ENCODE measurements at regions not wholly inside any gene's neighbourhood (a gene's known extent, or its start where the extent isn't known, plus 50 kb on each side); places are given as distances from the start of the nearest gene placed in this dataset.

GRCh38 chr1:229867726-229868125 lies 199.3 kb upstream of the GALNT2 start:
- Histone ChIP-seq H3K79me2 (ENCODE audit: insufficient read depth) (no peaks in the 10 kb centered on the region), H3K27me3 (replicated peaks; ENCODE audit: insufficient read depth) (no peaks in the 10 kb centered on the region), H2AFZ (no peak overlapping the region), H3K4me3 (no peak overlapping the region), H3K9me3 (ENCODE audit: low read depth) (no peaks in the 10 kb centered on the region), H3F3A (ENCODE audit: insufficient read depth) (no peaks in the 10 kb centered on the region), H3K9ac (no peak overlapping the region), H3K9me2 (ENCODE audit: insufficient read depth) (no peaks in the 10 kb centered on the region), H3K36me3 (ENCODE audit: low read depth) (no peaks in the 10 kb centered on the region), H4K20me1 (ENCODE audit: insufficient read depth) (no peaks in the 10 kb centered on the region), H3K4me1 (ENCODE audit: insufficient read depth) (no peaks in the 10 kb centered on the region), H3K27ac (no peak overlapping the region), H3K4me2 (ENCODE audit: unreplicated experiment) (no peak overlapping the region)
- no peak for DNase-seq
- in situ Hi-C loops (cut with MboI) = no loop called here
- TF ChIP-seq EZH2 (IDR thresholded peaks at IDR 0.05; ENCODE audit: insufficient read depth, poor library complexity, severe bottlenecking) (no peak), EZH2phosphoT487 (IDR thresholded peaks at IDR 0.05; ENCODE audit: insufficient read depth, low read depth) (no peak)
- 59 to 64% methylated on average over 3 of the region's 3 CpGs for WGBS, 2 experiments (ENCODE audit: low coverage in 1 of 2, low lambda C conversion rate in 2 of 2, missing lambda C conversion rate in 2 of 2)

DNA sequence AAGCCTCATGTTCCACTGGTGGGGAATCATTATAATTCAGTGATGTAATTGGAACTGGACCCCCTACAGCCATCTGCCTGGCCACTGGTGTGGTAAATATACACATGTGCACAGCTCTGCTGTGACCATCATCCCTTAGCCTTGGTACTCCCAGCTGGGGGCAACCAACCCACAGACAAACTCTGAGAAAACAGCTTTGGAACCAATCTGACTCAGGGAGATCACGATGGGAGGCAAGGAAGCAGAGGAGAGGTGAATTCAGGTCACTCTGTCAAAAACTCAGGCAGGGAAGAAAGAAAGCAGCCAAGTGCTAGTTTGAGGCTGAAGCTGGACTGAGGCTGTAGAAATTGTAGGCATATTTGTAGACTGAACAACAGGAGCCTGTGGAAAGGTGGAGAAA lies 197.8 kb upstream of the GALNT2 start:
- Histone ChIP-seq H3K9ac (no peak overlapping the region), H2AFZ (no peak overlapping the region), H3K4me1 (ENCODE audit: insufficient read depth) (no peaks in the 10 kb centered on the region), H3K27ac (no peak overlapping the region), H4K20me1 (ENCODE audit: insufficient read depth) (no peaks in the 10 kb centered on the region), H3K27me3 (replicated peaks; ENCODE audit: insufficient read depth) (no peaks in the 10 kb centered on the region), H3K9me3 (ENCODE audit: low read depth) (no peaks in the 10 kb centered on the region), H3K9me2 (ENCODE audit: insufficient read depth) (no peaks in the 10 kb centered on the region), H3F3A (ENCODE audit: insufficient read depth) (no peaks in the 10 kb centered on the region), H3K36me3 (ENCODE audit: low read depth) (no peaks in the 10 kb centered on the region), H3K79me2 (ENCODE audit: insufficient read depth) (no peaks in the 10 kb centered on the region), H3K4me2 (ENCODE audit: unreplicated experiment) (no peak overlapping the region), H3K4me3 (no peak overlapping the region)
- 4 to 10% methylated on average over 1 of the region's 1 CpG for WGBS, 2 experiments (ENCODE audit: low coverage in 1 of 2, low lambda C conversion rate in 2 of 2, missing lambda C conversion rate in 2 of 2)
- in situ Hi-C loops (cut with MboI) = no loop called here
- no peak for DNase-seq
- TF ChIP-seq EZH2phosphoT487 (IDR thresholded peaks at IDR 0.05; ENCODE audit: insufficient read depth, low read depth) (no peak), EZH2 (IDR thresholded peaks at IDR 0.05; ENCODE audit: insufficient read depth, poor library complexity, severe bottlenecking) (no peak)

- no peak overlapping the region for H2AFZ ChIP-seq
- no peaks in the 10 kb centered on the region for H3K27me3 ChIP-seq (replicated peaks; ENCODE audit: insufficient read depth)
- no peak overlapping the region for H3K9ac ChIP-seq
- no peak for TF ChIP-seq EZH2phosphoT487 (IDR thresholded peaks at IDR 0.05; ENCODE audit: insufficient read depth, low read depth)
- no peak for TF ChIP-seq EZH2 (IDR thresholded peaks at IDR 0.05; ENCODE audit: insufficient read depth, poor library complexity, severe bottlenecking)
- in situ Hi-C loops (cut with MboI) = no loop called here
- no peaks in the 10 kb centered on the region for H3K9me3 ChIP-seq (ENCODE audit: low read depth)
- DNase-seq = no peak
- H3K4me1 ChIP-seq (ENCODE audit: insufficient read depth) = no peaks in the 10 kb centered on the region
- no peaks in the 10 kb centered on the region for H4K20me1 ChIP-seq (ENCODE audit: insufficient read depth)
- WGBS, 2 experiments (ENCODE audit: low coverage in 1 of 2, low lambda C conversion rate in 2 of 2, missing lambda C conversion rate in 2 of 2) = 7 to 12% methylated on average over 4 of the region's 4 CpGs
- no peaks in the 10 kb centered on the region for H3K9me2 ChIP-seq (ENCODE audit: insufficient read depth)
- no peaks in the 10 kb centered on the region for H3F3A ChIP-seq (ENCODE audit: insufficient read depth)
- H3K79me2 ChIP-seq (ENCODE audit: insufficient read depth) = no peaks in the 10 kb centered on the region
- H3K4me2 ChIP-seq (ENCODE audit: unreplicated experiment) = no peak overlapping the region
- H3K27ac ChIP-seq = no peak overlapping the region
- H3K4me3 ChIP-seq = no peak overlapping the region
- H3K36me3 ChIP-seq (ENCODE audit: low read depth) = no peaks in the 10 kb centered on the region
Measured at GRCh38 chr1:229869687-229870086, 197.4 kb upstream of the GALNT2 start.

GRCh38 chr1:229870381-229870780 lies 196.7 kb upstream of the GALNT2 start:
- no peaks in the 10 kb centered on the region for H3K9me3 ChIP-seq (ENCODE audit: low read depth)
- no peak overlapping the region for H3K4me2 ChIP-seq (ENCODE audit: unreplicated experiment)
- 53 to 64% methylated on average over 2 of the region's 2 CpGs for WGBS, 2 experiments (ENCODE audit: low coverage in 1 of 2, low lambda C conversion rate in 2 of 2, missing lambda C conversion rate in 2 of 2)
- no peaks in the 10 kb centered on the region for H3K27me3 ChIP-seq (replicated peaks; ENCODE audit: insufficient read depth)
- H4K20me1 ChIP-seq (ENCODE audit: insufficient read depth) = no peaks in the 10 kb centered on the region
- no peak overlapping the region for H3K9ac ChIP-seq
- H3F3A ChIP-seq (ENCODE audit: insufficient read depth) = no peaks in the 10 kb centered on the region
- H3K4me1 ChIP-seq (ENCODE audit: insufficient read depth) = no peaks in the 10 kb centered on the region
- H3K36me3 ChIP-seq (ENCODE audit: low read depth) = no peaks in the 10 kb centered on the region
- in situ Hi-C loops (cut with MboI) = no loop called here
- H3K9me2 ChIP-seq (ENCODE audit: insufficient read depth) = no peaks in the 10 kb centered on the region
- TF ChIP-seq EZH2phosphoT487 (IDR thresholded peaks at IDR 0.05; ENCODE audit: insufficient read depth, low read depth) (no peak), EZH2 (IDR thresholded peaks at IDR 0.05; ENCODE audit: insufficient read depth, poor library complexity, severe bottlenecking) (no peak)
- H3K4me3 ChIP-seq = no peak overlapping the region
- H2AFZ ChIP-seq = no peak overlapping the region
- H3K27ac ChIP-seq = no peak overlapping the region
- no peaks in the 10 kb centered on the region for H3K79me2 ChIP-seq (ENCODE audit: insufficient read depth)
- no peak for DNase-seq

DNA sequence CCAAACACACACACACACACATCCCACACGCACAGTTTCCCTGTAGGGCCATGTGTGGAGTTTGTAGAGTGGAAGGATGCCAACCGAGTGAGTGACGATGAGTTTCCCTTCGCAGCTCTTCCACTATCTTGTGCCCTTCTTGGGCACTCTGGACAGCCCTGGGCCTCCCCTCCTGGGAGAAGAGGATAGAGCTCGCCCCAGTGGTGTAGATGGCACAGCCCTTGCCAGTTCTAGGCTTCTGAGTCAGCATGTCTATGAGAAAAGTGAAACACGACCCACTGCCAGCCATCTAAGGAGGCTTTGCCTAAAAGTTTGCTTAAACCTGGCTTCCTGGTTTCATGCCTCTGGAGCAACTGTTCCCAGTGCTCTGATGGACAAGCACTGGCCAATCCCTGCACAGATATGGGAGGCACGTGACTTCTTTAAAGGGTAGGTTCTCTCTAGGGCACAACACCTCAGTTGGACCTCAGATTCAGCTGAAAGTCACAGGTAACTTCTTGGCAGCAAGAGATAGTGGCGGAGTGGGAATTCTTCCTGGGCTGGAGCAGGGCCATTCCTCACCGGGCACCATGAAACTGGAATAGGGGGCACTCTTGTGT lies 195.9 kb upstream of the GALNT2 start:
- H3K9ac ChIP-seq = no peak overlapping the region
- no peak overlapping the region for H3K4me2 ChIP-seq (ENCODE audit: unreplicated experiment)
- no peak overlapping the region for H3K27ac ChIP-seq
- WGBS, 2 experiments (ENCODE audit: low coverage in 1 of 2, low lambda C conversion rate in 2 of 2, missing lambda C conversion rate in 2 of 2) = 55% methylated on average over 9 of the region's 9 CpGs
- H4K20me1 ChIP-seq (ENCODE audit: insufficient read depth) = no peaks in the 10 kb centered on the region
- H3K4me1 ChIP-seq (ENCODE audit: insufficient read depth) = no peaks in the 10 kb centered on the region
- H3K4me3 ChIP-seq = no peak overlapping the region
- H3K27me3 ChIP-seq (replicated peaks; ENCODE audit: insufficient read depth) = no peaks in the 10 kb centered on the region
- H3K79me2 ChIP-seq (ENCODE audit: insufficient read depth) = no peaks in the 10 kb centered on the region
- no peaks in the 10 kb centered on the region for H3K9me3 ChIP-seq (ENCODE audit: low read depth)
- in situ Hi-C loops (cut with MboI) = no loop called here
- H3K36me3 ChIP-seq (ENCODE audit: low read depth) = no peaks in the 10 kb centered on the region
- TF ChIP-seq EZH2phosphoT487 (IDR thresholded peaks at IDR 0.05; ENCODE audit: insufficient read depth, low read depth) (no peak), EZH2 (IDR thresholded peaks at IDR 0.05; ENCODE audit: insufficient read depth, poor library complexity, severe bottlenecking) (no peak)
- no peak overlapping the region for H2AFZ ChIP-seq
- DNase-seq = no peak
- no peaks in the 10 kb centered on the region for H3F3A ChIP-seq (ENCODE audit: insufficient read depth)
- no peaks in the 10 kb centered on the region for H3K9me2 ChIP-seq (ENCODE audit: insufficient read depth)

Data from GM23248 (cell line).